GM10248 (cell line): ENCODE measurements at regions not wholly inside any gene's neighbourhood (a gene's known extent, or its start where the extent isn't known, plus 50 kb on each side); places are given as distances from the start of the nearest gene placed in this dataset.

Experiments used
- CTCF ChIA-PET: fragments of 300-600 bp; sonication (Branson Sonifier 250); formaldehyde crosslinking; extraction: SDS; loops from one replicate; lab custom pipeline; 2021; ENCODE audit warnings: antibody characterized with exemption; lab: Yijun Ruan, JAX
- POLR2A ChIA-PET: fragments of 350-650 bp; sonication (Branson Sonifier 250); formaldehyde crosslinking; extraction: SDS; loops from one replicate; lab custom pipeline; 2020; ENCODE audit warnings: antibody characterized with exemption; lab: Yijun Ruan, JAX
- DNase-seq: peaks from one replicate; pipeline ENCODE4 v3.0.0; 2012; ENCODE audit errors: extremely low spot score
- TF ChIP-seq, protein P1 (sequence below): IDR thresholded peaks from 2 replicates; pipeline ENCODE4 v1.5.1; 2012; ENCODE audit warnings: mild to moderate bottlenecking, low read depth; ENCODE audit errors: extremely low read depth, missing control alignments, control extremely low read depth

DNA sequence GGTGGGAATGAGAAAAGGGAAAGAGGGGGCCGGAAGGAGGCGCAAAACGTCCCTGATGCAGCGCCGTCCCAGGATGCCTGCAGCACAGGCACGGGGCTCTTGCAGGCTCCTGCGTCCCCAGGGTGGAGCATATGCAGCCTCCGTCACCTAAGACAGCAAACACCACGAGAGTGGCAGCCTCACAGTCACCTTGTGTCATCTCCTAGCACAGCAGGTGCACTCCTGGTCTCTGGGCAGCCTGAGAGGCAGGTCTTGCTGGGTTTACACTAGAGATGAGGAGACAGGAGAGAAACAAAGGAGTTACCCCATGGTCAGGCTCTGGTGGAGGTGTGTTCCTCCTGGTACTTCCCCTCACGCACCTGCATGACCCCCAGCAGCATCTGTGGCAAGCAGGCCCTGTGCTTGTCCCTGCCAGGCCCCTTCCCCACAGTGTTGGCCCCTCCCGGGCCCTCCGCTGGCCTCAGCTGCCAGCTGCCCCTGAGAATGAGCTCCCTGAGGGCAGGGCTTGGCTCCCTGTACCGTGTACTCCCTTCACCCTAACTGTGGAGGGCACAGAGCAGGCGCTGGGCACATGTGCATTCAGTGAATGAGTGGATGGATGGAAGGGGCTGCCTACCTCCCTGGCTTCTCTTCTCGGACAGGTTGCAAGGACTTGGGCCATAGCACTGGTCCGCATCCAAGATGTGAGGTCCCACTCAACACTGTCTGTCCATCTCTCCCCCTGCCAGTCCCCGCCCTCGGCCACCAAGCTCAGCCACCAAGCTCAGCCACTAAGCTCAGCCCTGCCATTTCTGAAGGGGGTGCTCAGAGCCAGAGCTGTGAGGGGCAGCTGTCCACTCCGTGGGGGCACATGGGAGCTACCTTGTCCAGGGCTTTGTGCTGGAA is 988.6 kb downstream of the BRD1 start:
- DNase-seq: no peak
- ChIA-PET POLR2A (no interaction called here), CTCF (no interaction called here)
- TF ChIP-seq, protein P1, sequence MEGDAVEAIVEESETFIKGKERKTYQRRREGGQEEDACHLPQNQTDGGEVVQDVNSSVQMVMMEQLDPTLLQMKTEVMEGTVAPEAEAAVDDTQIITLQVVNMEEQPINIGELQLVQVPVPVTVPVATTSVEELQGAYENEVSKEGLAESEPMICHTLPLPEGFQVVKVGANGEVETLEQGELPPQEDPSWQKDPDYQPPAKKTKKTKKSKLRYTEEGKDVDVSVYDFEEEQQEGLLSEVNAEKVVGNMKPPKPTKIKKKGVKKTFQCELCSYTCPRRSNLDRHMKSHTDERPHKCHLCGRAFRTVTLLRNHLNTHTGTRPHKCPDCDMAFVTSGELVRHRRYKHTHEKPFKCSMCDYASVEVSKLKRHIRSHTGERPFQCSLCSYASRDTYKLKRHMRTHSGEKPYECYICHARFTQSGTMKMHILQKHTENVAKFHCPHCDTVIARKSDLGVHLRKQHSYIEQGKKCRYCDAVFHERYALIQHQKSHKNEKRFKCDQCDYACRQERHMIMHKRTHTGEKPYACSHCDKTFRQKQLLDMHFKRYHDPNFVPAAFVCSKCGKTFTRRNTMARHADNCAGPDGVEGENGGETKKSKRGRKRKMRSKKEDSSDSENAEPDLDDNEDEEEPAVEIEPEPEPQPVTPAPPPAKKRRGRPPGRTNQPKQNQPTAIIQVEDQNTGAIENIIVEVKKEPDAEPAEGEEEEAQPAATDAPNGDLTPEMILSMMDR: no peak

DNA sequence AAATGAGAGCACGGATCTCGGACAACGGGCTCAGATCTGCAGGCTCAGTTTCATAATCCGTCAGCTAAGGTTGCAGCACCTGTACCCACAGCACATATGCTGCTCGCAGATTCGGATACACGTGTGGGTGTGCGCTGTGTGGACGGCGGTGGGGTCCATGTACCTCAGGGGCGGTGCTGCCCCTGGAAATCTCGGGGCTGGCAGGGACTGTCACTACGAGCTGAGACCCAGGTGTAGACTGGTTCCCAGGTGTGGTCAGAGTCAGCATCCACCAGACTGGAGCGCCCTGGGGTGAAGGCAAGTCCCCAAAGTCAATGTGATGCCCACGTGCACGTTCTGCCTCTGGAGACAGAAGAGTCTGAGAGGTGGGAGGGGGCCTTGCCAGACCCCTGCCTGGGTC is 989.3 kb downstream of the BRD1 start:
- no peak for DNase-seq
- TF ChIP-seq, protein P1: no peak
- ChIA-PET CTCF (no interaction called here), POLR2A (no interaction called here)

DNA sequence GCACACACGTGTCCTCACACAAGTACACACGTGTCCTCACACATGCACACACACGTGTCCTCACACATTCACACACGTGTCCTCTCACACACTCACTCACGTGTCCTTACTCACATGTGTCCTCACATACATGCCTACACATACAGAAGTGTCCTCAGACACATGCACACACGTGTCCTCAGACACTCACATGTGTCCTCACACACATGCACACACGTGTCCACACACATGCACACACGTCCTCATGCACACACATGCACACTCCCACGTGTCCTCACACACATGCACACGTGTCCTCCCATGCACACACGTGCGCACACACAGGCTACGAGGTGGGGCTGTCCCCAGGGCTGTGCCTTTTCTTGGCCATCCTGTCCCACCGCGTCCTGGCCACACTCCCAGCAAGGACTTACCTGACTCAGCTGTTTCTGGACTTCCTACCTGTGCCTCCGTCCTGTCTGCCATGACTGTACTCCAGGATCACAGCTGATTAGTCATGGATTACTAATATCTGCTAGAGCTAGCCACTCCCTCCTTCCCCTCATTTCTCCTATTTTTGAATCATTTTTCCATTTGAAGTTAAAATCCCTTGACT is 990.2 kb downstream of the BRD1 start:
- CTCF ChIA-PET: no interaction called here

DNA sequence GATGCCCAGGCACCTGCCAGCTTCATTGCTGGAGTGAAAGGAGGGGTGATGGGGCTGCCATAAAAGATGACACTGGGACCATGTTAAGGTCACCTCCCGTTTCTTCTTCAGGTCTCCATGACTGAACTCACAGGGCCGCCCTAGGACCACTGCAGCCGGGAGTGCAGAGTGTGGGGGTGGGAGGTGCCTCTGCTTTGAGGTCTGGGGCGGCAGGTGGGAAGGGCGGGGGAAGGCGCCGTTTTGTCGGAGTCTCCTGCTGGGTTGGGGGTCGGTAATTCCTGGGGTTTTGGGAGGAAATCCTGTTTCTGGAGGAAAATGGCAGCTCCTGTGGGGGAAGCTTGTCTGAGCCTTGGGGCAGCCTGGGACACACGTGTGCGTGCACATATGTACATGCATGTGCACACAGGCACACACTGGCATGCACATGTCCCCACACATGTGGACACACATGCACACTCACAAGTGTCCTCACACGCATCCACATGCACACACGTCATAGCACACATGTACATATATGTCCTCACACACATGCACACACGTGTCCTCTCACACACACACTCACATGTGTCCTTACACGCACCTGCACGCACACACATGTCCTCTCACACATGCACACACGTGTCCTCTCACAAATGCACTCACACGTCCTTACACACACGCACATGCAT is 990.9 kb downstream of the BRD1 start:
- TF ChIP-seq, protein P1: no peak
- ChIA-PET CTCF (no interaction called here), POLR2A (no interaction called here)
- no peak for DNase-seq

More for the DNA sequence above, 990.2 kb downstream of the BRD1 start:
- TF ChIP-seq, protein P1: no peak
- no peak for DNase-seq
- POLR2A ChIA-PET: no interaction called here

DNA sequence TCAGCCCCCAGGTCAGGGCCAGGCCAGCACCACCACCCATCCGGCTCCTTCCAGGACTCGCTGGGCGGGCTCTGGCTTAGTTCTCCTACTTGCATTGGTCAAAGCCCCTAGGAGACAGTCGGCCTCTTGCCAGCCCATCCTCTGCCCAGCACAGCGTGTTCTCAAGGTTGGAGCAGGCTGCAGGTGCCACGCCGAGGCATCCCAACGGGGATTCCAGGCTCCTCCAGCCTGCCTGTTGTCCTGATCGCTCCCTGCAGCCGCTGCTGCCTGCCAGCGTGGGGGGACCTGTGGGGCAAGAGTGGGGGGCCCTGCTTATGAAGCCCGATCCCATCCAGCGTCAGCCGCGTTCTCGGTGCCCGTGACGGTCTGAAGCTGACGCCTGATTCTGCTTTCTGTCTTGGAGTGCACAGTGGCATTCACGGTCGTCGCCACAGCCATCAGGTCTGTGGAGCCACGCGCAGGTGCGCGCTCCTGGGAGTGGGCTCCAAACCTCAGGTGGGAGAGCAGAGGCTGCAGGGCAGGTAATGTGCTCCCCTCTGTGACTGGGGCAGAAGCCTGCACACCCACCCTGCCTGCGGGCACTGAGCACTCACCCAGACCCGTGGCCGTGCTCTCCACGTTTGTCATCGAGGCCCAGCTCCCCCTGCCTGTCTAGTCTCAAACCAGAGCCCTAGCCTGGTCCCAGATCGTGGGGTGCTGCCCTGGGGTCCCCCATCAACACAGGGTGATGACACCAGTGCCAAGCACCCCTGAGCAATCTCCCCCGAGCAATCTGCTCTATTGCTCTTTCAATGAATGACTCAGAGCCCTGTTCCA is 991.6 kb downstream of the BRD1 start:
- no peak for DNase-seq
- TF ChIP-seq, protein P1: no peak
- ChIA-PET CTCF (no interaction called here), POLR2A (no interaction called here)

DNA sequence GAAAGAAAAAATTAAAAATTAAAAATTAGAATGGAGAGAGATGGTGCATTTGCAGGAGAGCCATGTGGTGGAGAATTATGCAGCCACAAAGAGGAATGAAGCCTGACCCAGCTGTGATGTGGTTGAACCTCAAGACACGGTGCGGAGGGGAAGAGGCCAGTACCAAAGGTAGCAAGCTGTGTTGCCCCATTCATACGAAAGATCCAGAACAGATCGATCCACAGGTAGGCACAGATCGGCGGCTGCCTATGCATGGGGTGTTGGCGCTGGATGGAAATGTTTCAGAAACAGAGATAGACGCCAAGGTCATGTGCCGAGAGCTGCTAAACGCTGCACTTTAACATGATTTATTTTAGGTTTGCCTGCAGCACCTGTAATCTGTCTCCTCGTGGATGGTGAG is 992.3 kb downstream of the BRD1 start:
- POLR2A ChIA-PET: no interaction called here

More for the DNA sequence above, 992.3 kb downstream of the BRD1 start:
- CTCF ChIA-PET: interaction anchor here (1.0 kb wide), 1 partner anchor 12 kb away, joined by 3 read pairs; no protein-coding TSS in a partner anchor
- no peak for DNase-seq
- TF ChIP-seq, protein P1: no peak
